Parathyroid adenoma (tissue), 2 donors: ENCODE measurements at regions not wholly inside any gene's neighbourhood (a gene's known extent, or its start where the extent isn't known, plus 50 kb on each side); places are given as distances from the start of the nearest gene placed in this dataset.

Experiments
- H2AFZ ChIP-seq: fragments of 300-600 bp; sonication (generic); one replicate; pipeline ENCODE4 v1.7.0; 2017; ENCODE audit warnings: antibody characterized with exemption, mild to moderate bottlenecking
- H3K27ac ChIP-seq: fragments of 300-600 bp; sonication (generic); one replicate; pipeline ENCODE4 v1.7.0; 2017
- H3K27me3 ChIP-seq: fragments of 300-600 bp; sonication (generic); one replicate; pipeline ENCODE4 v1.7.0; 2017; ENCODE audit warnings: low read length; ENCODE audit not compliant: control insufficient read depth, insufficient read depth
- H3K36me3 ChIP-seq: fragments of 300-600 bp; sonication (generic); one replicate; pipeline ENCODE4 v1.7.0; 2017; ENCODE audit warnings: low read length; ENCODE audit not compliant: control insufficient read depth, insufficient read depth
- H3K4me1 ChIP-seq: fragments of 300-600 bp; sonication (generic); one replicate; pipeline ENCODE4 v1.7.0; 2017; ENCODE audit warnings: control low read depth
- H3K4me2 ChIP-seq: fragments of 300-600 bp; sonication (generic); one replicate; pipeline ENCODE4 v1.7.0; 2017; ENCODE audit warnings: low read length
- H3K4me3 ChIP-seq: fragments of 300-600 bp; sonication (generic); one replicate; pipeline ENCODE4 v1.7.0; 2017; ENCODE audit warnings: low read depth, low read length
- H3K79me2 ChIP-seq: fragments of 300-600 bp; sonication (generic); one replicate; pipeline ENCODE4 v1.7.0; 2017; ENCODE audit warnings: control low read depth
- H3K9ac ChIP-seq: fragments of 300-600 bp; sonication (generic); one replicate; pipeline ENCODE4 v1.7.0; 2017; ENCODE audit warnings: mild to moderate bottlenecking
- H3K9me3 ChIP-seq: fragments of 300-600 bp; sonication (generic); one replicate; pipeline ENCODE4 v1.7.0; 2017; ENCODE audit warnings: low read length; ENCODE audit not compliant: control insufficient read depth
- CTCF ChIP-seq: fragments of 300-600 bp; sonication (generic); IDR thresholded peaks from one replicate; pipeline ENCODE4 v1.7.0; 2017; ENCODE audit warnings: antibody characterized with exemption, mild to moderate bottlenecking
- donor health status: primary hyperparathyroidism.

- no peak for TF ChIP-seq CTCF
- no peaks in the 10 kb centered on the region for H3K9me3 ChIP-seq
Observed at GRCh38 chr10:93235686-93236085, 162.0 kb downstream of the CYP26A1 start.

GRCh38 chr10:93236393-93237040, 162.8 kb downstream of the CYP26A1 start:
- Histone ChIP-seq H3K4me3 (no peak overlapping the region), H3K4me1 (no peaks in the 10 kb centered on the region), H3K36me3 (no peaks in the 10 kb centered on the region), H3K4me2 (no peak overlapping the region), H3K9ac (no peak overlapping the region), H3K27ac (no peak overlapping the region), H3K27me3 (no peaks in the 10 kb centered on the region), H2AFZ (no peak overlapping the region), H3K79me2 (no peaks in the 10 kb centered on the region), H3K9me3 (no peaks in the 10 kb centered on the region)
- no peak for TF ChIP-seq CTCF

More at GRCh38 chr10:93235686-93236085, 162.0 kb downstream of the CYP26A1 start:
- no peaks in the 10 kb centered on the region for H3K27me3 ChIP-seq
- no peak overlapping the region for H3K4me2 ChIP-seq
- H3K79me2 ChIP-seq: no peaks in the 10 kb centered on the region
- no peak overlapping the region for H3K9ac ChIP-seq
- no peaks in the 10 kb centered on the region for H3K4me1 ChIP-seq
- no peak overlapping the region for H3K4me3 ChIP-seq
- no peaks in the 10 kb centered on the region for H3K36me3 ChIP-seq
- H2AFZ ChIP-seq: no peak overlapping the region
- H3K27ac ChIP-seq: no peak overlapping the region

- TF ChIP-seq CTCF: no peak
- Histone ChIP-seq H3K79me2 (no peaks in the 10 kb centered on the region), H3K9me3 (no peaks in the 10 kb centered on the region), H3K9ac (no peak overlapping the region), H3K4me1 (no peaks in the 10 kb centered on the region), H3K4me3 (no peak overlapping the region), H3K36me3 (no peaks in the 10 kb centered on the region), H3K27ac (no peak overlapping the region), H2AFZ (no peak overlapping the region), H3K27me3 (no peaks in the 10 kb centered on the region), H3K4me2 (no peak overlapping the region)
Observed at GRCh38 chr10:93245147-93245546, 171.5 kb downstream of the CYP26A1 start.

- no peaks in the 10 kb centered on the region for H3K36me3 ChIP-seq
- no peaks in the 10 kb centered on the region for H3K27me3 ChIP-seq
- no peak overlapping the region for H3K4me3 ChIP-seq
- H3K9me3 ChIP-seq: no peaks in the 10 kb centered on the region
- no peak overlapping the region for H3K4me2 ChIP-seq
- no peak overlapping the region for H3K9ac ChIP-seq
- no peak overlapping the region for H3K27ac ChIP-seq
- H2AFZ ChIP-seq: no peak overlapping the region
- no peaks in the 10 kb centered on the region for H3K4me1 ChIP-seq
- TF ChIP-seq CTCF: no peak
- no peaks in the 10 kb centered on the region for H3K79me2 ChIP-seq
Observed at GRCh38 chr10:93245779-93246178, 172.1 kb downstream of the CYP26A1 start.

- TF ChIP-seq CTCF: no peak
- Histone ChIP-seq H3K4me2 (no peak overlapping the region), H3K27ac (no peak overlapping the region)
Observed at GRCh38 chr10:93248583-93249227, 175.0 kb downstream of the CYP26A1 start.

More at GRCh38 chr10:93248583-93249227, 175.0 kb downstream of the CYP26A1 start:
- Histone ChIP-seq H3K27me3 (no peaks in the 10 kb centered on the region), H3K9me3 (no peaks in the 10 kb centered on the region), H2AFZ (no peak overlapping the region), H3K4me1 (no peaks in the 10 kb centered on the region), H3K79me2 (no peaks in the 10 kb centered on the region), H3K9ac (no peak overlapping the region), H3K36me3 (no peaks in the 10 kb centered on the region), H3K4me3 (no peak overlapping the region)
